ENCODE measurements at regions not wholly inside any gene's neighbourhood (a gene's known extent, or its start where the extent isn't known, plus 50 kb on each side); places are given as distances from the start of the nearest gene placed in this dataset.

- TF ChIP-seq, protein P1, sequence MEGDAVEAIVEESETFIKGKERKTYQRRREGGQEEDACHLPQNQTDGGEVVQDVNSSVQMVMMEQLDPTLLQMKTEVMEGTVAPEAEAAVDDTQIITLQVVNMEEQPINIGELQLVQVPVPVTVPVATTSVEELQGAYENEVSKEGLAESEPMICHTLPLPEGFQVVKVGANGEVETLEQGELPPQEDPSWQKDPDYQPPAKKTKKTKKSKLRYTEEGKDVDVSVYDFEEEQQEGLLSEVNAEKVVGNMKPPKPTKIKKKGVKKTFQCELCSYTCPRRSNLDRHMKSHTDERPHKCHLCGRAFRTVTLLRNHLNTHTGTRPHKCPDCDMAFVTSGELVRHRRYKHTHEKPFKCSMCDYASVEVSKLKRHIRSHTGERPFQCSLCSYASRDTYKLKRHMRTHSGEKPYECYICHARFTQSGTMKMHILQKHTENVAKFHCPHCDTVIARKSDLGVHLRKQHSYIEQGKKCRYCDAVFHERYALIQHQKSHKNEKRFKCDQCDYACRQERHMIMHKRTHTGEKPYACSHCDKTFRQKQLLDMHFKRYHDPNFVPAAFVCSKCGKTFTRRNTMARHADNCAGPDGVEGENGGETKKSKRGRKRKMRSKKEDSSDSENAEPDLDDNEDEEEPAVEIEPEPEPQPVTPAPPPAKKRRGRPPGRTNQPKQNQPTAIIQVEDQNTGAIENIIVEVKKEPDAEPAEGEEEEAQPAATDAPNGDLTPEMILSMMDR (IDR thresholded peaks at IDR 0.05; ENCODE audit: low read depth, low read length): peak; percentile 67
- TF ChIP-seq POLR2A (IDR thresholded peaks at IDR 0.05; ENCODE audit: extremely low read depth, insufficient read length): no peak
Observed at GRCh38 chr13:107203146-107203847, 635.4 kb upstream of the ARGLU1 start.

All from NB4 (cell line).